BJ (cell line): ENCODE measurements at regions not wholly inside any gene's neighbourhood (a gene's known extent, or its start where the extent isn't known, plus 50 kb on each side); places are given as distances from the start of the nearest gene placed in this dataset.

ENCODE experiments used
- CTCF ChIA-PET: fragments of 350-600 bp; formaldehyde crosslinking; extraction: SDS; loops from one replicate; lab custom pipeline; 2021; ENCODE audit warnings: antibody characterized with exemption, inconsistent platforms; lab: Yijun Ruan, JAX
- POLR2A ChIA-PET: fragments of 300-600 bp; sonication (Branson Sonifier 250); formaldehyde crosslinking; extraction: SDS; loops from one replicate; lab custom pipeline; 2021; ENCODE audit warnings: antibody characterized with exemption; lab: Charles Lee
- DNase-seq: peaks from one replicate; pipeline ENCODE4 v3.0.0-alpha.2; 2011; ENCODE audit warnings: low read depth
- H3K27me3 ChIP-seq: 2 replicates; pipeline ENCODE4 v1.6.0; 2011; ENCODE audit warnings: low read length; ENCODE audit not compliant: control insufficient read depth, insufficient read depth
- H3K36me3 ChIP-seq: 2 replicates; pipeline ENCODE4 v1.5.1; 2011; ENCODE audit warnings: low read length; ENCODE audit not compliant: control insufficient read depth, insufficient read depth
- H3K4me3 ChIP-seq: 2 replicates; pipeline ENCODE4 v1.5.1; 2011; ENCODE audit warnings: low read depth, mild to moderate bottlenecking, control low read depth, low read length
- CTCF ChIP-seq: IDR thresholded peaks from 2 replicates; pipeline ENCODE4 v1.5.1; 2011; ENCODE audit warnings: low read depth, mild to moderate bottlenecking, control low read depth, inconsistent platforms, low read length, moderate library complexity; ENCODE audit not compliant: insufficient read depth

GRCh38 chr6:105889902-105890301 is 196.2 kb upstream of the PRDM1 start:
- H3K27me3 ChIP-seq: no peaks in the 10 kb centered on the region
- no peak for TF ChIP-seq CTCF
- H3K36me3 ChIP-seq: no peaks in the 10 kb centered on the region
- CTCF ChIA-PET: no interaction called here
- no peak overlapping the region for H3K4me3 ChIP-seq
- POLR2A ChIA-PET: no interaction called here
- no peak for DNase-seq

GRCh38 chr6:105886814-105887544 is 199.2 kb upstream of the PRDM1 start:
- TF ChIP-seq CTCF: no peak
- DNase-seq: no peak
- POLR2A ChIA-PET: interaction anchor here (0.6 kb wide), 1 partner anchor 152 kb away, joined by 3 read pairs; no protein-coding TSS in a partner anchor

GRCh38 chr6:105886066-105886813 is 199.9 kb upstream of the PRDM1 start:
- no peak for TF ChIP-seq CTCF
- no peak for DNase-seq
- CTCF ChIA-PET: no interaction called here
- Histone ChIP-seq H3K4me3 (no peak overlapping the region), H3K36me3 (no peaks in the 10 kb centered on the region), H3K27me3 (no peaks in the 10 kb centered on the region)
- POLR2A ChIA-PET: no interaction called here

More at GRCh38 chr6:105886814-105887544, 199.2 kb upstream of the PRDM1 start:
- H3K4me3 ChIP-seq: no peak overlapping the region
- no peaks in the 10 kb centered on the region for H3K27me3 ChIP-seq
- H3K36me3 ChIP-seq: no peaks in the 10 kb centered on the region
- CTCF ChIA-PET: interaction anchor here (0.9 kb wide), 1 partner anchor 152 kb away, joined by 4 read pairs; no protein-coding TSS in a partner anchor

GRCh38 chr6:105884426-105884825 is 201.7 kb upstream of the PRDM1 start:
- H3K4me3 ChIP-seq: no peak overlapping the region
- ChIA-PET POLR2A (no interaction called here), CTCF (no interaction called here)
- DNase-seq: no peak
- TF ChIP-seq CTCF: no peak
- H3K27me3 ChIP-seq: no peaks in the 10 kb centered on the region
- H3K36me3 ChIP-seq: no peaks in the 10 kb centered on the region

- no peak overlapping the region for H3K4me3 ChIP-seq
- ChIA-PET CTCF (no interaction called here), POLR2A (no interaction called here)
- no peaks in the 10 kb centered on the region for H3K27me3 ChIP-seq
- no peaks in the 10 kb centered on the region for H3K36me3 ChIP-seq
- no peak for TF ChIP-seq CTCF
- no peak for DNase-seq
Observed at GRCh38 chr6:105884011-105884410, 202.1 kb upstream of the PRDM1 start.
